ENCODE measurements at regions not wholly inside any gene's neighbourhood (a gene's known extent, or its start where the extent isn't known, plus 50 kb on each side); places are given as distances from the start of the nearest gene placed in this dataset.

GRCh38 chr6:98498866-98499265, 335.5 kb upstream of the POU3F2 start:
- TF ChIP-seq POLR2A (IDR thresholded peaks at IDR 0.05) (no peak), POLR2AphosphoS5 (IDR thresholded peaks at IDR 0.05) (no peak), EP300 (IDR thresholded peaks at IDR 0.05) (no peak)
- TF ChIP-seq, protein P1, sequence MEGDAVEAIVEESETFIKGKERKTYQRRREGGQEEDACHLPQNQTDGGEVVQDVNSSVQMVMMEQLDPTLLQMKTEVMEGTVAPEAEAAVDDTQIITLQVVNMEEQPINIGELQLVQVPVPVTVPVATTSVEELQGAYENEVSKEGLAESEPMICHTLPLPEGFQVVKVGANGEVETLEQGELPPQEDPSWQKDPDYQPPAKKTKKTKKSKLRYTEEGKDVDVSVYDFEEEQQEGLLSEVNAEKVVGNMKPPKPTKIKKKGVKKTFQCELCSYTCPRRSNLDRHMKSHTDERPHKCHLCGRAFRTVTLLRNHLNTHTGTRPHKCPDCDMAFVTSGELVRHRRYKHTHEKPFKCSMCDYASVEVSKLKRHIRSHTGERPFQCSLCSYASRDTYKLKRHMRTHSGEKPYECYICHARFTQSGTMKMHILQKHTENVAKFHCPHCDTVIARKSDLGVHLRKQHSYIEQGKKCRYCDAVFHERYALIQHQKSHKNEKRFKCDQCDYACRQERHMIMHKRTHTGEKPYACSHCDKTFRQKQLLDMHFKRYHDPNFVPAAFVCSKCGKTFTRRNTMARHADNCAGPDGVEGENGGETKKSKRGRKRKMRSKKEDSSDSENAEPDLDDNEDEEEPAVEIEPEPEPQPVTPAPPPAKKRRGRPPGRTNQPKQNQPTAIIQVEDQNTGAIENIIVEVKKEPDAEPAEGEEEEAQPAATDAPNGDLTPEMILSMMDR (IDR thresholded peaks at IDR 0.05) = no peak

Measured in sigmoid colon (tissue), 4 donors.